Activated CD4-positive, alpha-beta T cell treated with anti-CD3 and anti-CD28 coated beads for 48 hours (primary cell): ENCODE measurements at regions not wholly inside any gene's neighbourhood (a gene's known extent, or its start where the extent isn't known, plus 50 kb on each side); places are given as distances from the start of the nearest gene placed in this dataset.
"Not testable (repeated sequence)": the region's sequence is repeated elsewhere in the genome, so short reads cannot be mapped to it uniquely, and the experiment has no call there.

Experiments
- DNase-seq: peaks from one replicate; pipeline ENCODE4 v3.0.0-alpha.2; 2020

DNA sequence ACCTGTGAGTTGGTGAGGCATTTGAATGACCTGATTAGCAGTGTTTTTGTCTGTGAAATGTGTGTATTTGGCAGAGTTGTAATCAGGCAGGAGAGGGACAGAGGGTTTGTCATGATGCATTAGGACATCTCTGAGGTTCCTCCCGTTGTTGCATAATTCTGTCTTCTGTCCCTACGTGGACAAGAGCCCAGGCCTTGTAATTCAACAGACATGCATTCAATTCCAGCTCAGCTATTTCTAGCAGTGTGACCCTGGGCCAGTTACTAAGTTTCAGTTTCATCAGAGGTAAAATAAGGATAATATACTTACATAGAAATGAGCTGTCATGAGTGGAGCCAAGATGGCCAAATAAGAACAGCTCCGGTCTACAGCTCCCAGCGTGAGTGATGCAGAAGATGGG lies 208.6 kb downstream of the SLC38A4 start:
- no peak for DNase-seq

DNA sequence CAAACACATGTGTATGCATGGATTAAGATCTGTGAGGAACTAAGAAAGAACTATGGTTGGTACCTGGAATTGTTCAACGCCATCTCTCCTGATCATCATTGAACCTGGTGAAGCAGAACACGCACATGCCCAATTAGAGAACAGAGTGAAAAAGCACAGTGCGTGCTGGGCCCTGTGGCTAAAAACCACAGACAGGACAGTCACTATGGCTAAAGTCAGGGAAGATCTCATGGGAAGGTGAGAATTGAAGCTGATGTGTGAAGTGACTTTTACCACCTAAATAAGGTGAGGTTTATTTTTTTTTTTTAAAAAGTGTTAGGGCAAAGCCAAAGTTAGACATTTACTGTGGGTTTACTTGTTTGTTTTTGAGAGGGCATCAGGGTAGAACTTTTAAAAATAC lies 215.0 kb downstream of the SLC38A4 start:
- DNase-seq, result no peak

DNA sequence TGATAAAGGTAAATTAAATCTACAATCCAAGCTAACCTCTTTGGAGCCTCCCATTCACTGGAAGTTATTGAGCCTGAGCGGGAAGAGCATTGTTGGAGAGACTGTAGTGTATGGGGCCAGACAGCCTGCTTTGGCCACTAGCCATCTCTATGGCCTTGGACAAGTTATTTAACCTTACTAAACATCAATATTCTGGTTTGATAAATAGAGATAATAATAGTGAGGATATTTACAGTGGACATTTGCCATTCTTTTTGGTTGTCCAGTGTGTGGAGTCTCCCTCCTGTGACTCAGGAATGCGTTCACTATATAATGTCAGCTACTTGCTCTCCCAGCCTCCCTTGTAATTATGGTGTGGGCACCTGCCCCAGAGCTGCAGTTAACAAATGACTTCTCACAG lies 216.1 kb downstream of the SLC38A4 start:
- DNase-seq, result no peak

DNA sequence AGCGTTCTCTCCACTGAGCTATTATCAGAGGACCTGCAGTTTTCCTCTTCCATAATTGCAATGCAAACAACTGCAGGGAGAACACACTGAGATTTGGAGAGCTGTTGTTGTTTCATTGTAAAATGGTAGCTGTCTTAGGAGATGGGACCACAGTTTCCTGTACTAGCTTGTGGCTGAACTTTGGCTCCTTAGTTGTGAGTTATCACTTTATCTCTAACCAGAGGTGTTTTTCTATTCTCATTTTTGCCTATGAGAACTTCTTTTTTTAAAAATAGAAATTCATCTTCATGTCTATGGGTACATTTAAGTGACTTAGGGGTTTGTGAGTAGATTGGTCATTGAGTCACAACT lies 216.5 kb downstream of the SLC38A4 start:
- DNase-seq, result no peak

DNA sequence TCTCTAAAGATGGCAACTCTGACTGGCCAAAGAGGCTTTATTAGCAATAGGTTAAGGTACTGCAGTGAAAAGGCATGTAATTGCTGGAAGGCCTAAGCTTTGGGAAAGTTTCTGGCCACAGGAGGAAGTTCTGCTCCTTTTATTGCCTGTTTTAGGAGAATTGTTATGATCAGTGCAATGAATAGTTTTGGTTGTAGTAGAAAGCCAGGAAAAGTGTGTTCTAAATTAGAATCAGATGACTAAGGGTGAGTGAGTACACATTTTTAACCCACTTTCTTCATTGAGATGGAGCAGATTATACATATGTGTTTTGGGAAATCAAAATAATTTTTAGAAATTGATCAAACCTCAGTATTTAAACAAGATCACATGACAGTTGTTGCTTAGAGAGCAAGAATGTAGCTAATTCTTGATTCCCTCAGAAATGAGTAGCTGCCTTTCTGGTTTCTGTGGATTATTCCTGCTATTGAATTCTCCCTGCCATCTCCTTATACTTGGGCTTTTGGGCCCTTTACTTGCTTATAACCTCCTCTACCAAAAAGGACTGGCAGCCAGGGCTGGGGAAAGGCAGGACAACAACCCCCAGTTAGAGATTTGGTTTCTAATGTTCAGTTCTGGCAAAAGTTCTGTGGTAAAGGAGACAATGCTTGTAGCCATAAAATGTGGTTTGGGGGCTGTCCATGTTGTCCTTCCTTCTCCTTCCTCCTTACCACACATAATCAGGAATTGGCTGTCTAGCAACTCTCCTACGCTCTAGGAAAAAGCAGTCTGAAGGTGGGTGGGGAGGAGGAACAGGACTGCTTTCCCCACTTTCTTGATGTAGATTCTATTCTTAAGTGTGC lies 217.1 kb downstream of the SLC38A4 start:
- no peak for DNase-seq

DNA sequence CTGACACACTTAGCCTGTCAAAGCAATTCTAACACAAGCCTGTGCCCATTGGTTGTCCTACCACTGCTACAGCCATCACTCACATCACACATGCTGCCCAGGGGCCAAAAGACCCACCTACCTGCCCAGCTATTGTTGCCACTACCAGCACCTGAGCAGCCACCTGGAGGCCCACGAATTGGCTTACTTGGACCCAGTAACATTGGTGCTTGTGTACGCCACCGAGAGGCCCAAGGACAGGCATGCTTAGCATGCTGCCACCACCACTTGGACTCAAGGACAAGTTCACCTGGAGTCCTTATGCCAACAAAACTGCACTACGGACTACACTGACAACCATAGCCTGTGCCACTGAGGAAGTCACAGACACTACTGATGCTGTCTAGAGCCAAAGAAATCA lies 221.1 kb downstream of the SLC38A4 start:
- no peak for DNase-seq

DNA sequence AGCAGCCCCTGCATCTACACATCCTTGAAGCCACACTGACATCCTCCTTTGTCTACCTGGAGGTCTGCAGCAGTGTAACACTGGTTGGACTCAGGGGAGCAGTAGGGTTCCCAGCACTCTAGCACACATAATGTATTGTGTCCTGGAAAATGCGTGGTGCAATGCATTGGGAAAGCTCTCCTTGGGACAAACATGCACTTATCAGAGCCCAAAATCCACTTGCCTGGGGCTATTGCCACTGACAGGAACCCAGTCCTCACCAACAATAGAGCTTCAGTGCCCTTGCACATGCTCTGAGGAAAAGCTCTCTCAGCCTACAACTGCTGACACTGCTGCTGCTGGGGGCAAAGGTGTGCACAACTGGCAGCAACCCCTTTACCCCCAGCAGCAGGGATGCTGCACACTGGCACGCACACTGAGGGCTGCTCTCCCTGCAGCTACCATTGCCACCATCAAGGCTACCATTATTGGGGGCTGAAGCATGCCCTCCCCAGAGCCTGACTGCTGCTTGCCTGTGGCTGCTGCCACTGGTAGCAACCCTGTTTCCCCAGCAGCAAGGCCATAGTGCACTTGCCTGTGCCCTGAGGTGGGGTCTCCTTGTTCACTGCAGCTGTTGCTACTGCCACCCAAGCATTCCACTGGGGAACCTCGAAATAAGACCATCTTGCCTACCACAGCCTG lies 221.9 kb downstream of the SLC38A4 start:
- no peak for DNase-seq

DNA sequence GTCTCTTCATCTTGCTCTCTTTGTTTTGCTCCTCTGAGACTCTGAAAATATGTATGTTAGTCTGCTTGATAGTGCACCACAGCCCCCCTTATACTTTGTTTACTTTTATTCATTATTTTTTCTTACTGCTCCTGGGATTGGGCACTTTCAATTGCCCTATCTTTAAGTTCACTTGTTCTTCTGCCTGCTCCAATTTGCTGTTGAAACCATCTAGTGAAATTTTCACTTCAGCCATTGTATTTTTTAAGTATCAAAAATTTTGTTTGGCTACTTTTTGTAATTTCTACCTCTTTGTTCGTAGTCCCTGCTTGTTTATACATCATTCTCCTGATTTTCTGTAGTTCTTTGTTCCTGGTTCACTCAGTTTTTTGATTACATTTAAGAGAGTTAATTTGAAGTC lies 223.3 kb downstream of the SLC38A4 start:
- no peak for DNase-seq

DNA sequence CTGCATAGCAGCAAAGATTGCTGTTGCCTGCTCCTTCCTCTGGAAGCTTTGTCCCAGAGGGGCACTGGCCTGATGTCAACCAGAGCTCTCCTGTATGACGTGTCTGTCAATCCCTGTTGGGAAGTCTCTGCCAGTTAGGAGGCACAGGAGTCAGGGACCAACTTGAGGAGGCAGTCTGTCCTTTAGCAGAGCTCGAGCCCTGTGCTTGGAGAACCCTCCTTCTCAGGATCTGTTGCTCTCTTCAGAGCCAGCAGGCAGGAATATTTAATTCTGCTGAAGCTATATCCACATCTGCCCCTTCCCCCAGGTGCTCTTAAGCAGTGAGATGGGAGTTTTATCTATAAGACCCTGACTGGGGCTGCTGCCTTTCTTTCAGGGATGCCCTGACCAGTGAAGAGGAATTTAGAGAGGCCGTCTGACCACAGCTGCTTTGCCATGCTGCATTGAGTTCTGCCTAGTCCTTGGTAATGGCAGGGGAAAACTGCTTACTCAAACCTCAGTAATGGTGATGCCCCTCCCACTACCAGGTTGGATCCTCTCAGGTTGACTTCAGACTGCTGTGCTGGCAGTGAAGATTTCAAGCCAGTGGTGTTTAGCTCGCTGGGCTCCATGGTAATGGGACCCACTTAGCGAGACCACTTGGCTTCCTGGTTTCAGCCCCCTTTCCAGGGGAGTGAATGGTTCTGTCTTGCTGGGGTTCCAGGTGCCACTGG lies 218.6 kb upstream of the SLC38A2 start:
- DNase-seq, result no peak

DNA sequence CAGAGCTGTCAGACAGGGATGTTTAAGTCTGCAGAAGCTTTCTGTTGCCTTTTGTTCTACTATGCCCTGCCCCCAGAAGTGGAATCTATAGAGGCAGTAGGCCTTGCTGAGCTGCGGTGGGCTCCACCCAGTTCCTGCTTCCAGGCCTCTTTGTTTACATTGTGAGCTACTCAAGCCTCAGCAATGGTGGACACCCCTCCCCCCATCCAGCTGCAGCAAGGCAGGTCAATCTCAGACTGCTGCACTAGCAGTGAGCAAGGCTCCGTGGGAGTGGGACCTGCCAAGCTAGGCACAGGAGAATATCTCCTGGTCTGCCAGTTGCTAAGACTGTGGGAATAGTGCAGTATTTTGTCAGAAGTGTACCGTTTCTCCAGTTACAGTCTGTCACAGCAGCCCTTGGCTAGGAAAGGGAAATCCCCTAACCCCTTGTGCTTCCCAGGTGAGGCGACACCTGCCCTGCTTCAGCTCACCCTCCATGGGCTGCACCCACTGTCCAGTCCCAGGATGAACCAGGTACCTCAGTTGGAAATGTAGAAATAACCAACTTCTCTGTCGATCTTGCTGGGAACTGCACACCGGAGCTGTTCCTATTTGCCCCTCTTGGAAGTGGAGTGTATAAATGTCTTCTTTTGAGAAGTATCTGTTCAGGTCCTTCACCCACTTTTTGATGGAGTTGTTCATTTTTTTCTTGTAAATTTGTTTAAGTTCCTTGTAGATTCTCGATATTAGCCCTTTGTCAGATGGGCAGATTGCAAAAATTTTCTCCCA lies 213.5 kb upstream of the SLC38A2 start:
- DNase-seq, result peak; percentile 26

DNA sequence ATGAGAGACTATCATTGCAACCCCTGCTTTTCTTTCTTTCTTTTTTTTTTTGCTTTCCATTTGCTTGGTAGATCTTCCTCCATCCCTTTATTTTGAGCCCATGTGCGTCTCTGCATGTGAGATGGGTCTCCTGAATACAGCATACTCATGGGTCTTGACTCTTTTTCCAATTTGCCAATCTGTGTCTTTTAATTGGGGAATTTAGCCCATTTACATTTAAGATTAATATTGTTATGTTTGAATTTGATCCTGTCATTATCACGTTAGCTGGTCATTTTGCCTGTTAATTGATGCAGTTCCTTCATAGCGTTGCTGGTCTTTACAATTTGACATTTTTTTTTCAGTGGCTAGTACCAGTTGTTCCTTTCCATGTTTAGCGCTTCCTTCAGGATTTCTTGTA lies 211.5 kb upstream of the SLC38A2 start:
- DNase-seq, result not testable (repeated sequence)

DNA sequence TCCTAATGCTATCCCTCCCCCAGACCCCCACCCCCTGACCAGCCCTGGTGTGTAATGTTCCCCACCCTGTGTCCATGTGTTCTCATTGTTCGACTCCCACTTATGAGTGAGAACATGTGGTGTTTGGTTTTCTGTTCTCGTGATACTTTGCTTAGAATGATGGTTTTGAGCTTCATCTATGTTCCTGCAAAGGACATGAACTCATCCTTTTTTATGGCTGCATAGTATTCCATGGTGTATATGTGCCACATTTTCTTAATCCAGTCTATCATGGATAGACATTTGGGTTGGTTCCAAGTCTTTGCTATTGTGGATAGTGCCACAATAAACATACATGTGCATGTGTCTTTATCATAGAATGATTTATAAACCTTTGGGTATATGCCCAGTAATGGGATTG lies 209.4 kb upstream of the SLC38A2 start:
- not testable (repeated sequence) for DNase-seq

DNA sequence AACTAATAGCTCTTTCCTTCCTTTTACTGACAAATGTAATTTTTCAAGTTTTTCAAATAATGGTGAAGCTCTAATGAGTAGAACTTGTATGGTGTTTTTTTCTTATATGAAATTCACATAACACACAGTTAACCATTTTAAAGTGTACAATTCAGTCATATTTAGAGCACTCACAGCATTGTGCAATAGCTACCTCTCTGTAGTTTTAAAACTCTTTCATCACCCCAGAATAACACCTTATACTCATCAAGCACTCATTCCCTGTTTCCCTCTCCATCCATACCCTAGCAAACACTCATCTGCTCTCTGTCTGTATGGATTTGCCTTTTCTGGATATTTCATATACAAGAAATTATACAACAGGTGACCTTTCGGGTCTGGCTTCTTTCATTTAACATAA lies 207.9 kb upstream of the SLC38A2 start:
- no peak for DNase-seq

DNA sequence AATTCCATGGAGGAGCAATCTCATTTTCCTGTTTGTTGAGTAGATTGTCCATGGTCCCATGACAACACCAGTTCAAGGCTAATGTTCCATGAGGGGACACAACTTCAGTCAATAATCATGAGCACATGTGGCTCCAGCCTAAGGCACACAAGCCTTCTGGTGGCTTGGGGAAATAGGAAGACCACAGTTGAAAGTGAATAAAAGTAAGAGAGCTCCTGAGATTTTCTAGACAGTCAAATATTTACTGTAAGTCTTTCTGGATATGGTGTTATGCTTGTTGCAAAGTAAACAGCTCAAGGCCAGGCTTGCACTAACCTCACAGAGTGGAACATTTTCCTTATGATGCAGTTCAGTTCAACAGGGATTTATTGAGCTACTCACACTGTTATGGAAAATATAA lies 206.9 kb upstream of the SLC38A2 start:
- no peak for DNase-seq

DNA sequence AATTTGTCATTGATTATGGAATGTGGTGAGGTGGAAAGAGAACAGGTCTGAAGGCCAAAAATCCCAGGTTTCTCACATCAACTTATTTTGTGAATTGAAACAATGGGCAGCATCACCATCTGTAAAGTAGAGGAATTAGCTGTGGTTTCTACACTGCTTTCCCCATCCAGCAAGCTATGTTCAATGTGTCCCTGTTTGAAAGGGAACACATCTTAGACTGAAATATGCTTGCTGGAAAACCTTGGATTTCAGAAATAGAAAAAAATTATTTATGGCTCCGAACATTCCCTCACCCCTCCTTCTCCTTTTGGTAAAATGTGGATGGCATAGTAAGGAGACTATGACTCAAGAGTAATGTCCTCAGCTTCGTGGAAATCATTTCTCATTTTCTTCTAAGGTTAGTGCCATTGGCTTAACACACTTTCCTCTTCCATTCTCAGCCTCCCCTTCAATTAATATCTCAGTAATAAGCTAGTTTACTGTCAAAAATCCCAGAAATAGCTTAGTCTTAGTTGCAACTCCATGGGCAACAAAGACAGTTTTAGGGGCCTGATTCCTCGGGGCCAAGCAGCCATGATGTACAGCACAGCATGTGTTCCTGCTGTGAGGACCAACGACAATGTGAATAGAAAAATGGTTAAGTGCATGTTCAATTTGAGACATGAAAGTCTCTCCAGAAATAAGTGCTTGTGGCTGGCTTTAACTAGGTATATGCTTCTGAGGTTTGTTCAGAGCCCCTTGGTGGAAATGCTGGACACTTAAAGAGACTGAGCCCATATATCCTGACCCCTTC lies 205.8 kb upstream of the SLC38A2 start:
- no peak for DNase-seq

DNA sequence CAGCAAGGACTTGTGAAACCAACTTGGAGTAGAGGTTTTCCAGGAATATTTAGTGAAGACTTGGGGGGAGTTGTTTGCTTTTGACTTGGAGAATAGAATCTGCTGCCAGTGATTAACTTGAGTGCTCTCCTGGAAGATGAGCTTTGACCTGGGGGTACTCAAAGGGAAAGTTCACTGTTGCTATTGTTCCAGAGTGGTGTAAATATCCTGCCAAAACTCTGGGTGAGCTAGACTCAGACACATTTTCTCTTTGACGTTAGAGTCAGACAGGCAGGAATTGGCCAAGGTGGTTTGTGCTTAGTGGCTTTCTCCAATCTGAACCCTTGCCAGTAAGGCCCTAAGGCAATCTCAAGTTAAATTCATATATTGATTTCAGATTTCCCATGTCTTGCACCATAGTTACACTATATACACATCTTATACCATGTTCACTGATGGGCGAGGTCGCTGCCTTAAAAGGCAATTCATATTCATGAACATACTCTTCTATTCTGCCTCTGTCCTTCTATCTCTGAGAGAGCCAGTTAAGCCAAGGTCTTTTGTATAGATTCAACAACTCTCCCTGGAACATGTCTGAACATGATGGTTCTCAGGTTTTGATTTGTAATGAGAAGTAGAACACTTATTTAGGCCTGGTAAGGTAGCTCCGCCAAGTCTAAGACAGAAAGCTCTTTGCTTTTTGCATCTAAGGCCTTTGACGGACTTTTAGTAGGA lies 204.6 kb upstream of the SLC38A2 start:
- DNase-seq, result no peak

DNA sequence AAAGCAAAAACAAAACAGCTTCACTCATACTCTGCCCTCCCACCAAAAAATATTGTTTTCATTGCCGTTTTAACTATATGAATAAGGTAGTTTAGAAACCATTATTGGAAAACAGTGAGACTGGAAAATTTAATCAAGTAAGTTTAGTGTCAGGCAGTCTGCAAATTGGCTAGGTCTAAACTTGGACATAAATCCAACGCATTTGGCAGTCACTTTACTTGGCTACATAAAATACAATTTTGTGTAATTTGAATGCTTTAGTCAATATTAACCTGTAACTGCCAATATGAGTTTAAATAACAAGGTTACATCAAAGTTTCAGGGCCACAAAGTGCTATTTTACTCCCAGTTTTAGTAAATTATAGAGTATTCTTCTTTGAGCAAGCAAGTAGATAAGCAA lies 202.3 kb upstream of the SLC38A2 start:
- no peak for DNase-seq

DNA sequence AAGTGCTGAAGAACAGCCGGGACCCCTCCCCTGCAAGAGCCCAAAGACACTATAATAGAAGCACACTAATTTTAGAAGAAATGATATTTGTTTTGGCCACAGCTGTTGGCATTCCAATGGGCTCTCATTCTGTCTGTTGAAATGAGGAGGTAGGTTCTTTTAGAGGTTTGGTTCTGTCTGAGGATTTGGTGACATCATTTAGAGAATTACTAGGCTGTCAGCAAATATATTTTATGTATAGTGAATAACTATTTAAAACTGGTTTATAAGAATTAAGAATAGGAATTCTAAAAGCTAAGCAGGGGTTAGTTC lies 200.7 kb upstream of the SLC38A2 start:
- no peak for DNase-seq

DNA sequence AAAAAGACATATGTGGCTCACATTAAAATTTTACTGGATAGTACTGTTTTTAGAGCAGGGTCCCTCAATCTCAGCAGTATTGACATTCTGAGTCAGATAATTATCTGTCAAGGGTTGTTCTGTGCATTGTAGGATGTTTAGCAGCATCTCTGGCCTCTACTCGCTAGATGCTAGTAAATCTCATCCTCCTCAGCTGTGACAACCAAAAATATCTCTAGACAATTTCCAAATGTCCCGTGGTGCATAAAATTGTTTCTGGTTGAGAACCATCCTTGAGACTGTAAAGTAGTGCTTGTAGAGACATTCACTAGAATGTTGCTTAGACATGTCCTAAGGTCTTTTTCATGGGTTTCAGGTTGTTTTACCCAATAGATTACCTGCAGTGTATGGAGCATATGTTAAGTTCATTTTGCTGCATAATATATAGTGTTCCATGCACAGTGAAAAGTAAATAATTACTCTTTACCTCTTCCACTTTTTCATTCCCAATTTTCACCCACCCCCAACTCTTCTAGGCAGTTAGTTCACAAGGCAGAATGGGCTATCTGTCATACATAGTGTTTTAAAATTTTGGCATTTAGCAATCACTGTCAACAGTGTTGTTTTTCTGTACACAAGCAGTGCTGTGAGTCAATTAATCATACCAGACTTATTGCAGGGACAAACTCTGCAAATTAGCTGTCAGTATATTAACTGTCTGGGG lies 200.2 kb upstream of the SLC38A2 start:
- DNase-seq, result no peak

DNA sequence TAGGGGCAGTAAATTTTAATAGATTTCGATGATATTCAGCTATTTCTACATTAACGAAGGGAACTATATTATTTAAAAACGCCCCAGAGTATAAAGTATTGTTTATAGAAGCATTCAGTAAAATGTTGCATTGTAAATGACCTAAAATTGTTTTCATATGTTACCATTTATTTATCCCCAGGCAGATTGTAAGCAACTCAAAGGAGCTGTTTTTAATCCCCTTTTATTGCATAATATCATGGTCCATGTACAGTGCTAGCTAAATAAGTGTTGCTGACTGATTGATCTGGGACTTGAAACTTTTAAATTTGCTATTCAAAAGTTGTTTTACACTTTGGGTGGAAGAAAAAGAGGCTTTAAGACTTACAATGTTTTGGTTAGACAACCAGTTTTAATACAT lies 199.0 kb upstream of the SLC38A2 start:
- no peak for DNase-seq

DNA sequence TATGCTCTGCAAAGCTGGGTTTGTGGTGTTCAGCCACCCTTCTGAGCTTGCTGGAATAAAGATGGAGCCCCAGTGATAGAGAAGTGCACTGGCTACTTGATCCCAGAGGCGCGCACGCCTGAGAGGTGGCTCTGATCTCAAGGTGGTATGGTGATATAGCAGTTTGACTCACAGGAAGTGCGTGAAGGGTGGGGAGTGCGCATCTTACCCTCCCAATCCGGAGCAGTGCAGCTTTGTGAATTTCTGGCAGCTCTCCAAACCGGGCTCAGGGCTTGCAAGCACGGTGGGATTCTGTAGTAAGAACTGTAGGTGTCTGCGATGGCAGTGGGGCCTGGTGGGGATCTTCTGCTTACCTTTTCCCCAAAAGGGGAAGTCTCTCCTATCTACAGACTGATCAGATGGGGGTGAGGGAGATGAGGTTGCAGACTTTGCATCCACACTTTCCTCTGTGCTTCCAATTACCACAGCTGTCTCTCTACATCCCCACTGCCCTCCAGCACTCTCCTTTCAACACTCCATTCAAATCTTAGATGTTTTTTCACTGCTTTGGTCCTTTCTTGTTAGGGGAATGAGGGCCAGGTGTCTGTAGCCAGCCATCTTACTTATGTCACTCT lies 197.4 kb upstream of the SLC38A2 start:
- no peak for DNase-seq
